GF-D8 (cell line): ENCODE measurements at regions not wholly inside any gene's neighbourhood (a gene's known extent, or its start where the extent isn't known, plus 50 kb on each side); places are given as distances from the start of the nearest gene placed in this dataset.
"Not testable (repeated sequence)": the region's sequence is repeated elsewhere in the genome, so short reads cannot be mapped to it uniquely, and the experiment has no call there.

Source experiments
- DNase-seq: peaks from one replicate; lab custom pipeline; 2025; lab: John Stamatoyannopoulos, UW

- no peak for DNase-seq
Measured at GRCh38 chr7:115642194-115642593, 388.4 kb downstream of the TFEC start.

GRCh38 chr7:115638853-115639252, 391.7 kb downstream of the TFEC start:
- no peak for DNase-seq

GRCh38 chr7:115637128-115637527, 393.4 kb downstream of the TFEC start:
- no peak for DNase-seq

GRCh38 chr7:115635876-115636275, 394.7 kb downstream of the TFEC start:
- DNase-seq: no peak

GRCh38 chr7:115635376-115635775, 395.2 kb downstream of the TFEC start:
- DNase-seq: no peak

- no peak for DNase-seq
Measured at GRCh38 chr7:115634633-115635032, 395.9 kb downstream of the TFEC start.

- DNase-seq: no peak
Measured at GRCh38 chr7:115632636-115633035, 397.9 kb downstream of the TFEC start.

- no peak for DNase-seq
Measured at GRCh38 chr7:115631782-115632181, 398.8 kb downstream of the TFEC start.

GRCh38 chr7:115630049-115630448, 400.5 kb downstream of the TFEC start:
- no peak for DNase-seq

GRCh38 chr7:115618676-115619075, 411.9 kb downstream of the TFEC start:
- no peak for DNase-seq

GRCh38 chr7:115613836-115614235, 416.7 kb downstream of the TFEC start:
- no peak for DNase-seq

- DNase-seq: no peak
Measured at GRCh38 chr7:115603416-115603815, 427.1 kb downstream of the TFEC start.

GRCh38 chr7:115600207-115600606, 430.4 kb downstream of the TFEC start:
- DNase-seq: no peak

GRCh38 chr7:115599184-115599583, 431.4 kb downstream of the TFEC start:
- DNase-seq: not testable (repeated sequence)

GRCh38 chr7:115597220-115597619, 433.3 kb downstream of the TFEC start:
- DNase-seq: not testable (repeated sequence)

GRCh38 chr7:115593111-115593510, 437.5 kb downstream of the TFEC start:
- DNase-seq: no peak

- DNase-seq: no peak
Measured at GRCh38 chr7:115585015-115585718, 445.4 kb downstream of the TFEC start.

- DNase-seq: no peak
Measured at GRCh38 chr7:115582956-115583355, 447.6 kb downstream of the TFEC start.

GRCh38 chr7:115578576-115578975, 452.0 kb downstream of the TFEC start:
- no peak for DNase-seq

GRCh38 chr7:115574681-115575291, 455.8 kb downstream of the TFEC start:
- DNase-seq: no peak

- no peak for DNase-seq
Measured at GRCh38 chr7:115572111-115572510, 458.5 kb downstream of the TFEC start.

- DNase-seq: no peak
Measured at GRCh38 chr7:115561335-115562110, 469.0 kb downstream of the TFEC start.

- no peak for DNase-seq
Measured at GRCh38 chr7:115559877-115560276, 470.7 kb downstream of the TFEC start.
